RWPE2 (cell line): ENCODE measurements at regions not wholly inside any gene's neighbourhood (a gene's known extent, or its start where the extent isn't known, plus 50 kb on each side); places are given as distances from the start of the nearest gene placed in this dataset.
"Not testable (repeated sequence)": the region's sequence is repeated elsewhere in the genome, so short reads cannot be mapped to it uniquely, and the experiment has no call there.

Source experiments
- ATAC-seq: fragments of 200-7000 bp; cut with Tn5 transposase; 3 replicates; pipeline ENCODE4 v1.9.1; 2021; ENCODE audit warnings: low read depth
- DNase-seq: peaks from one replicate; pipeline ENCODE4 v3.0.0-alpha.2; 2020; ENCODE audit warnings: low spot score
- H3K27ac ChIP-seq: fragments of 450-650 bp; 2 replicates; pipeline ENCODE4 v1.5.1; 2017; ENCODE audit warnings: mild to moderate bottlenecking; ENCODE audit not compliant: poor library complexity, severe bottlenecking
- H3K27me3 ChIP-seq: fragments of 250-450 bp; sonication (Bioruptor Pico); 2 replicates; pipeline ENCODE4 v1.5.1; 2021; ENCODE audit warnings: mild to moderate bottlenecking, moderate library complexity; ENCODE audit not compliant: insufficient read depth, poor library complexity, severe bottlenecking
- H3K36me3 ChIP-seq: fragments of 250-450 bp; sonication (Bioruptor Pico); 2 replicates; pipeline ENCODE4 v1.5.1; 2020; ENCODE audit warnings: low read depth, mild to moderate bottlenecking, moderate library complexity
- H3K4me1 ChIP-seq: fragments of 250-450 bp; sonication (Bioruptor Pico); 2 replicates; pipeline ENCODE4 v1.5.1; 2021; ENCODE audit warnings: mild to moderate bottlenecking, moderate library complexity; ENCODE audit not compliant: insufficient read depth, poor library complexity, severe bottlenecking
- H3K4me3 ChIP-seq: fragments of 250-450 bp; sonication (Bioruptor Pico); 2 replicates; pipeline ENCODE4 v1.5.1; 2021; ENCODE audit warnings: mild to moderate bottlenecking, moderate library complexity; ENCODE audit not compliant: severe bottlenecking
- H3K9me3 ChIP-seq: fragments of 250-450 bp; sonication (Bioruptor Pico); 2 replicates; pipeline ENCODE4 v1.5.1; 2021; ENCODE audit warnings: mild to moderate bottlenecking, moderate library complexity; ENCODE audit not compliant: severe bottlenecking
- CTCF ChIP-seq: fragments of 450-650 bp; IDR thresholded peaks from one replicate; pipeline ENCODE4 v1.5.1; 2017; ENCODE audit warnings: mild to moderate bottlenecking, moderate library complexity; ENCODE audit not compliant: poor library complexity, severe bottlenecking

GRCh38 chr16:85532147-85532546 is 81.0 kb upstream of the GSE1 start:
- ATAC-seq (no peak), DNase-seq (no peak)
- H3K4me1 ChIP-seq = no peaks in the 10 kb centered on the region
- H3K4me3 ChIP-seq = no peak overlapping the region
- no peak for TF ChIP-seq CTCF
- H3K27ac ChIP-seq = no peak overlapping the region
- H3K9me3 ChIP-seq = no peaks in the 10 kb centered on the region
- H3K36me3 ChIP-seq = no peaks in the 10 kb centered on the region
- no peaks in the 10 kb centered on the region for H3K27me3 ChIP-seq

- H3K27me3 ChIP-seq, H3K4me3 ChIP-seq, H3K27ac ChIP-seq, H3K9me3 ChIP-seq, H3K36me3 ChIP-seq, ATAC-seq, DNase-seq, H3K4me1 ChIP-seq: not testable (repeated sequence)
Observed at GRCh38 chr16:85533593-85533992, 79.5 kb upstream of the GSE1 start.

- ATAC-seq (no peak), DNase-seq (no peak)
- Histone ChIP-seq H3K4me1 (no peaks in the 10 kb centered on the region), H3K27ac (no peak overlapping the region), H3K9me3 (peaks cover 1% of the 10 kb centered on the region), H3K27me3 (no peaks in the 10 kb centered on the region), H3K4me3 (no peak overlapping the region), H3K36me3 (no peaks in the 10 kb centered on the region)
- TF ChIP-seq CTCF = no peak
Observed at GRCh38 chr16:85534536-85535351, 78.4 kb upstream of the GSE1 start.

GRCh38 chr16:85535352-85536072 is 77.6 kb upstream of the GSE1 start:
- no peak for ATAC-seq
- no peak overlapping the region for H3K4me3 ChIP-seq
- no peak for TF ChIP-seq CTCF
- no peak overlapping the region for H3K27ac ChIP-seq
- no peaks in the 10 kb centered on the region for H3K4me1 ChIP-seq
- peaks cover 1% of the 10 kb centered on the region for H3K9me3 ChIP-seq
- DNase-seq = no peak
- no peaks in the 10 kb centered on the region for H3K36me3 ChIP-seq
- no peaks in the 10 kb centered on the region for H3K27me3 ChIP-seq

GRCh38 chr16:85536073-85536410 is 77.1 kb upstream of the GSE1 start:
- Histone ChIP-seq H3K9me3 (peaks cover 1% of the 10 kb centered on the region), H3K27me3 (no peaks in the 10 kb centered on the region), H3K27ac (no peak overlapping the region), H3K4me1 (no peaks in the 10 kb centered on the region), H3K36me3 (no peaks in the 10 kb centered on the region), H3K4me3 (no peak overlapping the region)
- no peak for DNase-seq
- no peak for TF ChIP-seq CTCF
- no peak for ATAC-seq
